ENCODE measurements at regions not wholly inside any gene's neighbourhood (a gene's known extent, or its start where the extent isn't known, plus 50 kb on each side); places are given as distances from the start of the nearest gene placed in this dataset.
A peak's percentile ranks its signal among the peaks of the same experiment; 100 is the strongest.
"Not testable (repeated sequence)": the region's sequence is repeated elsewhere in the genome, so short reads cannot be mapped to it uniquely, and the experiment has no call there.

- peak; percentile 18 for DNase-seq (ENCODE audit: low read depth)
These were observed 421.8 kb upstream of the TBL1XR1 start for GRCh38 chr3:177618873-177619733.

DNA sequence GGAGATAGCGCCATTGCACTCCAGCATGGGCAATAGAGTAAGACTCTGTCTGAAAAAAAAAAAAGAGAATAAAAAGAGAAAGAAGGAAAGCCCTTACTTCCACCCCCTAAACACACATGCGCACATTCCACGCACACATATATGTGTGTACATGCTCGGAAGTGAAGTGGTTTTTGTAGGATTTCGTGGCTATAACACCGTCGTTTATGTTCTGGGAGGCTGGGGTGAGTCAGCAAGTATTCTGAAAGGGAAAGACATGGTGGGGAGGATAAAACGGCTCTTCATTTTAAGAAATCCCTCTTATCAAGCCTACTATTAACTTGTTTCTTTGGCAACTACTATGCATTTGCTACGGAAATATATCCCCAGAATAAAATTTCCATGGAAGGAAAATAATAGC is 422.8 kb upstream of the TBL1XR1 start:
- DNase-seq (ENCODE audit: low read depth), result no peak

- no peak for DNase-seq (ENCODE audit: low read depth)
These were observed 425.2 kb upstream of the TBL1XR1 start for GRCh38 chr3:177622520-177622919.

DNA sequence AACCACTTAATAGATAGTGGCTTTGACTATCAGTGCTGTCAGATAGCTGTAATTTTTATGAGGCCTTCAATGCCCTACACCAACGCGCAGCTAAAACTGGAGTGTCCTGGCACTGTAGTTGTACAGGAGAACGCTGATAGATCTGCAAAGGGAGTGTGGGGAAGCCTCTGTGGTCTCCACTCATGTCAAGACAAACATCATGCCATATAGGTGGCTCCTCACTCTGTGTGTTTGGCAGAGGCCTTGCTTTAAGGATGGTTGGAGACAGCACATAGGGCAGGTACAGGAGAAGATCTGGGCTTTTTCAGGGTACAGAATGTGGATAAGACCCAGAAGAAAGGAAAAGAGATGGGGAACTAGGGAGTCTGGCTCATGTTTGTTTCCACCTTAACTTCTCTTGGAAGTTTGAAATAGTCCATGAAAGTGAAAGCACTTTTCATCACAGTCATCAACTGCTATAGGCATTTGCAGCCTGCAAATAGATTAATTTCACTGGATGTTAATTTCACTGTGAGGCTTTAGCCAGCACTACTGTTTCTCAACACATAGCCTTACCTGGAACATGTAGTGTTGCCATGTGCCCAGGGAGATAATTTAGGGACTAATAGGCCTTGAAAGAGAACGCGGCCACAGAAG is 425.8 kb upstream of the TBL1XR1 start:
- no peak for DNase-seq (ENCODE audit: low read depth)

DNA sequence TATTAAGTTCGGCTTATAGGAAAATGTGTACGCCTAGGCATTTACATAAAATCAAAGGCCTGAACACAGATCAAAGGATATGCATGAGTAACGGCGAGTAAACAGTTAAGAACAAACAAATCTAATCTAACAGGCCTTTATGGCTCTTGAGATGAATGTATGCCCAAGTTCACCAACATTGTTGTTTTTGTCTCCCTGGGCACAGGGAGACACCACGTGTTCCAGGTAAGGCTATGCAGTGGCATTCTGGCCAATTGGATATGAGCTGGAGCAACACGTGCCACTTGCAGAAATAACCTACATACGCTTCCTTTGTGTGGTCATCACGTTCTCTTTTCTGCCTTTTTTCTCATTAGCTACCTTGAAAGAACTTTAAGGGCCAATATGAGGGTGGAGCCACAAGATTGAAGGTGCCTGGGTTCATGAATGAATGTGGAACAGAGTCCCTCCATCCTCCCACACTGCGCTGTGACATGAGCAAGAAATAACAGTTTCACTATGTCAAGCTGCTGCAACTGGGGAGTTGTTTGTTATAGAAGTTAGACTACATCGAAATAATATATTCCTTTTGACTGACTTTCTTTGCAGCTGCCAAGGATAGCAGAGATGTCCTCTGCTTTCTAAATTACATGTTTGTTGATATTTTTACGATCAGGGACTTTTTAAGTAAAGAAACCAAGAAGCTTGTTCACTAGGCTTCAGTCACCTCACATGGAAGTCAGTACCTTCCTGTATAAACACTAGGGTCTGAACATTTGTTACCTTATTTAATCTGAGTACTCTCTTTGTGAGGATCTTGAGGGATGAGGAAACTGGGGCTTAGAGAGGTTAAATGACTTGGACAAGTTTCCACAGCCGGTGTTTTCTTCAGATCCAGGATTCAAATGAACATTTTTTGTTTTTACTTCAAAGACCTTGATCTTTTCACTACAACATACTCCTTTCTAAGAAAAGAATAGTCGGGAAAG is 427.5 kb upstream of the TBL1XR1 start:
- DNase-seq (ENCODE audit: low read depth), result no peak

GRCh38 chr3:177626045-177626444 is 428.8 kb upstream of the TBL1XR1 start:
- no peak for DNase-seq (ENCODE audit: low read depth)

DNA sequence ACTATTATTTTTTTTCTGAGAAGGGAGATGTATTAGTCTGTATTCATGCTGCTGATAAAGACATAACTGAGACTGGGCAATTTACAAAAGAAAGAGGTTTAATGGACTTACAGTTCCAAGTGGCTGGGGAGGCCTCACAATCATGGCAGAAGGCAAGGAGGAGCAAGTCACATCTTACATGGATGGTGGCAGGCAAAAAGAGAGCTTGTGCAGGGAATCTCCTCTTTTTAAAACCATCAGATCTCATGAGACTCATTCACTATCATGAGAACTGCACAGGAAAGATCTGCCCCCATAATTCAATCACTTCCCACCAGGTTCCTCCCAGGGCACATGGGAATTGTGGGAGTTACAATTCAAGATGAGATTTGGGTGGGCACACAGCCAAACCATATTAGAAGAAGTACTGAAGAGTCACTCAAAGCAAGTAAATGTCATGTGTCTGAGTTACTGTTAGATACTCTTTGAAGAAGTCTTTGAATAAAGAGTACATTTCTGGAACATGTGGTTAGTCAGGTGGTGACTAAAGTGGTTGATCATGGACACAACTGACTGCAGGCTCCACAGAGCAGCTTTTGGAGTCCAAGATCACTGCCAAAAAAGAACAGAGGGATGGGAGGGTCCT is 430.9 kb upstream of the TBL1XR1 start:
- peak; percentile 46 for DNase-seq (ENCODE audit: low read depth)

- no peak for DNase-seq (ENCODE audit: low read depth)
These were observed 432.0 kb upstream of the TBL1XR1 start for GRCh38 chr3:177629276-177629675.

DNA sequence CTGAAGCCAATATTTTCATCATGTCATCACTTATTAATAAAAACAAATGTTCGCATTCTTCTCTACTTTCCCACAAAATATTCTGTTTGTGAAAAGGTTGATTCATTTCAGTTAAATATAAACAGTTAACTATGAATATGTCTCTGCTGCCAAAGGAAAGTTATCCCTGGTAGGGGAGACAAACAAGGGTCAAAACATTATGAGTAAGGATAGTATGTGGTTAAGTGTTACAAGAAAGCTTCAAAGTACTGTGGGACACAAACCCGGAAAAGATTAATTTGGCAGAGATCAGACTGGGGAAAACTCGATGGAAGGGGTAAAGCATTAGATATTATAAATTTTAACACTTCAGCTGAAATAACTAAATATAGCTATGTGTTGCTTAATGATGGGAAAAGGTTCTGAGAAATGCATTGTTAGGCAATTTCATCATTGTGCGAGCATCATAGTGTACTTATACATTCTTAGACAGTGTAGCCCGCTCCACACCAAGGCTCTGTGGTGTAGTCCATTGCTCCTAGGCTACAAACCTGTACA is 436.5 kb upstream of the TBL1XR1 start:
- no peak for DNase-seq (ENCODE audit: low read depth)

- DNase-seq (ENCODE audit: low read depth), result not testable (repeated sequence)
These were observed 438.4 kb upstream of the TBL1XR1 start for GRCh38 chr3:177635601-177636106.

GRCh38 chr3:177640319-177640965 is 443.2 kb upstream of the TBL1XR1 start:
- DNase-seq (ENCODE audit: low read depth), result peak; percentile 46

DNA sequence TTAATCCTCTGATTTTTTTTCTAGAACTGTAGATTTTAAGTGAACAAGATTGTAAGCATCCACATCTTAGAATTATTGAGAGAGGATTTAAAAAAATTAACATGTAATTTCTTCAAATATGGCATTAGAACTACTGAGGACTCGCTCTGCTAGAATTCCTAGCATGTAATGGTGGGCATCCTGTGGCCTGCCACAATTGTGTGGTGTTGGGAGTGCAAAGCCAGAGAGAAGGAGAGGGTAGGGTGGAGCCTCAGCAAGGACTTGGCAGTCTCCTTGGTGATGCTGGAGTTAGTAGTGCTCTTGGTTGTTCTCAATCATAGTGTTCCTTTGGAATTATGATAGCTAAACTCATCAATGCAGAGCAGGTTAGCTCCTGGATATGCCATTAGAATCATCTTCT is 443.9 kb upstream of the TBL1XR1 start:
- no peak for DNase-seq (ENCODE audit: low read depth)

- no peak for DNase-seq (ENCODE audit: low read depth)
These were observed 444.9 kb upstream of the TBL1XR1 start for GRCh38 chr3:177642042-177642803.

GRCh38 chr3:177642804-177643125 is 445.5 kb upstream of the TBL1XR1 start:
- DNase-seq (ENCODE audit: low read depth), result no peak

GRCh38 chr3:177646749-177647148 is 449.5 kb upstream of the TBL1XR1 start:
- no peak for DNase-seq (ENCODE audit: low read depth)

DNA sequence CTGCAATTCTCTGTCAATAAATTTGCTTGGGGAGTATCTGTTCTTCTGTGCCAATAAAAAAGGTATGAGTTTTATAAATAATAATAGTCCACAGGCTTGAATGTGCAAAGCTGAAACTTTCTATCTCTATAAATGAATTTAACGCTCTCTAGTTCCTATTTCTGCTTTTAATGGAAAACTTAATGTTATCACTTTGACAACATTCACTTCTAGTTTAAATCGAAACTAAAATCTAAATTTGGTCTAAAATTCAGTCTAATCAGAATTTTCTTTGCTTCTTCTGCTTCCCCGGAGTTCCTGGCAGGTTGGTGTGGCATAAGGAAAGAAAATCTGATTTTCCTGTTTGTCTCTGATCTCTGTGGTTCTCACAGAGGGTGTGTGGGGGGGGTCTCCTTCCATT is 450.1 kb upstream of the TBL1XR1 start:
- no peak for DNase-seq (ENCODE audit: low read depth)

- DNase-seq (ENCODE audit: low read depth), result no peak
These were observed 450.6 kb upstream of the TBL1XR1 start for GRCh38 chr3:177647876-177648275.

DNA sequence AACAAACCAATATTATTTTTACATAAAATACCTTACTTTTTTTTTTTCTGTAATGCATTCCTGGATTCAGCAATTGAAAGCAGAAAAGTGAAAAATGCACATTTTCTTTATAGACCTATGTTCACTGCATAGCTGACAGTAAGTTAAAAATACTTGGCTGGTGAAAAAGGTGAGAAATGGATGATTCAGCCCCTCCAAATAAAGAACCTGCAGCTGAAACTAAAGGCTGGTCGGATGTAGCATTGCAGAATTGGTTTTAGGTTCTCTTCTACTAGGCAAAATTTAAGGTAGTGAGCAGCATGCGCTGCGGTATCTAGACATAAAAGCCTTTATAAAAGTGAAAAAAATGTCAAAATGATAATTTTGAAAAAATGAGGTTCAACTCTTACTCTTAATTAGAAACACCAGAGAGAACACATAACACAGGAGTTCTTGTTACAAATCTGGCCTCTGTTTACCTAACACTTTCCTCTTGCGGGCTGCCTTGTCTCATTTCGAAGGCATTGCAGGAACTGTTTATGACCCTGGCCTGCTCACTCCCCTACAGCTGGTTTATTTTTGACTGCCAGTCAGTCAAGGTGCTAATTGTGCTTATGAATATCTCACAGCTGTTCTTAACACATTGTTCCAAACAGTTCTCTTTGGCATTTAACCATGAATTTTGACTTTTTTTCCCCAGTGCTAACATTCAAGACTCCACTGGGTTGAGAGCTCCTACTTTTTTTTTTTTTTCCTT is 455.4 kb upstream of the TBL1XR1 start:
- DNase-seq (ENCODE audit: low read depth), result no peak

GRCh38 chr3:177657243-177657642 is 460.0 kb upstream of the TBL1XR1 start:
- no peak for DNase-seq (ENCODE audit: low read depth)

All from HT1080 (cell line).